OCI-LY7 (cell line): ENCODE measurements at regions not wholly inside any gene's neighbourhood (a gene's known extent, or its start where the extent isn't known, plus 50 kb on each side); places are given as distances from the start of the nearest gene placed in this dataset.

Experiments
- BruUV-seq: library from RNA; stranded (reverse); fragments of 400-500 nt; replicated peaks from 2 replicates; lab custom pipeline; 2021; lab: Mats Ljungman, UMichigan
- CTCF ChIA-PET: fragments of 300-600 bp; sonication (Branson Sonifier 250); formaldehyde crosslinking; loops from one replicate; lab custom pipeline; 2022; ENCODE audit warnings: antibody characterized with exemption; ENCODE audit not compliant: unreplicated experiment; lab: Charles Lee
- POLR2A ChIA-PET: fragments of 300-600 bp; sonication (Branson Sonifier 250); formaldehyde crosslinking; loops from one replicate; lab custom pipeline; 2022; ENCODE audit warnings: antibody characterized with exemption; lab: Charles Lee
- DNase-seq: peaks from one replicate; pipeline ENCODE4 v3.0.0-alpha.2; 2015; ENCODE audit warnings: low spot score
- H2AFZ ChIP-seq: fragments of 200-600 bp; sonication (generic), shearing (Covaris generic); 2 replicates; pipeline ENCODE4 v1.6.1; 2014; ENCODE audit warnings: mild to moderate bottlenecking, antibody characterized with exemption, low read length, moderate library complexity
- H3K27ac ChIP-seq: fragments of 200-600 bp; sonication (generic); 2 replicates; pipeline ENCODE4 v1.5.1; 2014; ENCODE audit warnings: mixed run types, low read depth, mild to moderate bottlenecking, moderate library complexity, low read length, inconsistent platforms; ENCODE audit not compliant: poor library complexity, severe bottlenecking
- H3K36me3 ChIP-seq: fragments of 200-600 bp; sonication (generic); 2 replicates; pipeline ENCODE4 v1.6.1; 2014; ENCODE audit warnings: mild to moderate bottlenecking, antibody characterized with exemption, low read length, moderate library complexity, mixed read lengths; ENCODE audit not compliant: insufficient read depth
- H3K4me1 ChIP-seq: fragments of 200-600 bp; sonication (generic); 2 replicates; pipeline ENCODE4 v1.5.1; 2014; ENCODE audit warnings: mild to moderate bottlenecking, low read length; ENCODE audit not compliant: insufficient read depth, poor library complexity, severe bottlenecking
- H3K4me2 ChIP-seq: fragments of 200-600 bp; sonication (generic); 2 replicates; pipeline ENCODE4 v1.6.1; 2014; ENCODE audit warnings: mild to moderate bottlenecking, low read length
- H3K4me3 ChIP-seq: fragments of 200-600 bp; sonication (generic); 2 replicates; pipeline ENCODE4 v1.5.1; 2014; ENCODE audit warnings: mild to moderate bottlenecking, low read depth, low read length; ENCODE audit not compliant: poor library complexity, severe bottlenecking
- H3K79me2 ChIP-seq: fragments of 200-600 bp; sonication (generic); 2 replicates; pipeline ENCODE4 v1.6.1; 2016; ENCODE audit warnings: low read depth, mild to moderate bottlenecking, low read length, moderate library complexity, mixed read lengths; ENCODE audit not compliant: insufficient read depth
- H3K9me2 ChIP-seq: fragments of 200-600 bp; sonication (generic); 2 replicates; pipeline ENCODE4 v1.6.1; 2016; ENCODE audit warnings: mild to moderate bottlenecking, low read length, mixed read lengths; ENCODE audit not compliant: insufficient read depth
- H3K9me3 ChIP-seq: fragments of 200-600 bp; sonication (generic); 2 replicates; pipeline ENCODE4 v1.6.1; 2014; ENCODE audit warnings: mild to moderate bottlenecking, mixed run types, low read length, mixed read lengths
- H4K20me1 ChIP-seq: fragments of 200-600 bp; sonication (generic); 2 replicates; pipeline ENCODE4 v1.6.1; 2014; ENCODE audit warnings: mild to moderate bottlenecking, antibody characterized with exemption, low read length, moderate library complexity, mixed read lengths; ENCODE audit not compliant: insufficient read depth
- EZH2phosphoT487 ChIP-seq: fragments of 200-600 bp; sonication (generic); IDR thresholded peaks from 2 replicates; pipeline ENCODE4 v1.6.1; 2018; ENCODE audit warnings: low read depth, borderline replicate concordance, mild to moderate bottlenecking, mixed run types, antibody characterized with exemption, low read length, moderate library complexity, mixed read lengths
- intact Hi-C: fragments of 100-400 bp; cut with micrococcal nuclease; formaldehyde crosslinking; loops from one replicate; pipeline ENCODE4 v1.10.0; 2022; ENCODE audit not compliant: unreplicated experiment
- TF ChIP-seq, protein P1 (sequence below): fragments of 200-600 bp; sonication (generic); conservative IDR thresholded peaks from 2 replicates; pipeline ENCODE4 v1.5.1; 2014; ENCODE audit warnings: mild to moderate bottlenecking, antibody characterized with exemption, low read length, moderate library complexity, mixed read lengths

DNA sequence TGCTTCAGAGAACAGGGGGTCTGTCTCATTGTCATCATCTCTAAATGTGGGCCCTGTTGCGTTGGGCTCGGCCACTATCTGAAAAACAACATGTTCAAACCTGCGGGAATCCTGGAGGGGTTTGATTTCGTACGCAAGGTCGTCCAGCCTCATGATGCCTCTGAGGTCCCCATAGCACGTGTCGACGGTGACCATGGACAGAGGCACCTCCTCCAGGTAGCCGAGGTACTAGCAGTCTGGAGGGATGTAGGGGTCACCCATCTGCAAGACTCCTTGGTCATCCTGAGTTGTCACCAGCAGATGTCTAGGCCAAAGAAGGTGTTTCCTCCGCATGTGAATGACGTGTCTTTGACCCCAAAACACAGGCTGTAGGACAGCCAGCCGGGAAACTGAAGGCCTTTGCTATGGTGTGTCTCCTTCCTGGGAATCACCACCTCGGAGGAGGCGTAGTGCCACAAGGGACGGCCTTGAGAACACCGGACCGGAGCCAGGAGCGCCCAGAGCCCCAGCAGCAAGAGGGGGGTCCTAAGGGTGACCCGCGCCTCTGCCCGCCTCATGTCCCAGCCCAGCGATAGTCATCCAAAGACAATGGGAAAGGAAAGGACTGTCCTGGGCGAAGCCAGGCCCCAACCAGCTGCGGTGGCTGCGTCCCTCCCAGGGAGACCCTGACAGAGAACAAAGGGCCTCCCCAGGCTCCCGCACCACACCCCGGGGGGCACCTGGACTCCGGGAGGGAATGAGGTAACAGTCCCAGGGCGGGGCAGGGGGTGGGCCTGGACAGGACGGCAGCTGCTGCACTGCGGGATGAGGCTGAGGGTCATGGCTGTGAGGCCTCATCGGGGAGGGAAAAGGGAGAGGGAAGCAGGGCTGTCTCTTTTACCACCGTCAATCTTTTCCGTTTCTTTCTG lies 445.5 kb downstream of the TMEM121 start:
- Histone ChIP-seq H3K4me2 (no peak overlapping the region), H3K79me2 (no peaks in the 10 kb centered on the region), H4K20me1 (no peaks in the 10 kb centered on the region), H2AFZ (no peak overlapping the region), H3K4me1 (no peaks in the 10 kb centered on the region), H3K36me3 (no peaks in the 10 kb centered on the region), H3K9me3 (no peaks in the 10 kb centered on the region), H3K27ac (no peak overlapping the region), H3K4me3 (no peak overlapping the region), H3K9me2 (no peaks in the 10 kb centered on the region)
- ChIA-PET CTCF (no interaction called here), POLR2A (no interaction called here)
- intact Hi-C loops, result no loop called here
- no peak for DNase-seq
- no TSS peak for BruUV-seq
- TF ChIP-seq, protein P1, sequence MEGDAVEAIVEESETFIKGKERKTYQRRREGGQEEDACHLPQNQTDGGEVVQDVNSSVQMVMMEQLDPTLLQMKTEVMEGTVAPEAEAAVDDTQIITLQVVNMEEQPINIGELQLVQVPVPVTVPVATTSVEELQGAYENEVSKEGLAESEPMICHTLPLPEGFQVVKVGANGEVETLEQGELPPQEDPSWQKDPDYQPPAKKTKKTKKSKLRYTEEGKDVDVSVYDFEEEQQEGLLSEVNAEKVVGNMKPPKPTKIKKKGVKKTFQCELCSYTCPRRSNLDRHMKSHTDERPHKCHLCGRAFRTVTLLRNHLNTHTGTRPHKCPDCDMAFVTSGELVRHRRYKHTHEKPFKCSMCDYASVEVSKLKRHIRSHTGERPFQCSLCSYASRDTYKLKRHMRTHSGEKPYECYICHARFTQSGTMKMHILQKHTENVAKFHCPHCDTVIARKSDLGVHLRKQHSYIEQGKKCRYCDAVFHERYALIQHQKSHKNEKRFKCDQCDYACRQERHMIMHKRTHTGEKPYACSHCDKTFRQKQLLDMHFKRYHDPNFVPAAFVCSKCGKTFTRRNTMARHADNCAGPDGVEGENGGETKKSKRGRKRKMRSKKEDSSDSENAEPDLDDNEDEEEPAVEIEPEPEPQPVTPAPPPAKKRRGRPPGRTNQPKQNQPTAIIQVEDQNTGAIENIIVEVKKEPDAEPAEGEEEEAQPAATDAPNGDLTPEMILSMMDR, result no peak
- no peak for TF ChIP-seq EZH2phosphoT487

DNA sequence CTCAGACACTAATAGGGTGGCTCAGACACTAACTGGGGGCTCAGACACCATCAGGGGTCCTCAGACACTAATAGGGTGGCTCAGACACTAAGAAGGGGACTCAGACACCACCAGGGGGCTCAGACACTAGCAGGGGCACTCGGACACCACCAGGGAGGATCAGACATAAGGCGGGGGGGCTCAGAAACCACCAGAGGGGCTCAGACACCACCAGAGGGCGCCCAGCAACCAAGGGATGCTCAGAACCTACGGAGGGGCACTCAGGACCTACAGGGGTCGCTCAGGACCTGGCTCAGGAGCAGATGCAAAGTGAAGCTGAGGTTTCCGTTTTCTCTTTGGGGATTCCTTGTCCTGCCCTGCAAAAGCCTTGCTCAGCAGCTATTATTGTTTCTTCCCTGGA lies 448.5 kb downstream of the TMEM121 start:
- Histone ChIP-seq H3K4me2 (no peak overlapping the region), H4K20me1 (no peaks in the 10 kb centered on the region), H3K9me2 (no peaks in the 10 kb centered on the region), H3K79me2 (no peaks in the 10 kb centered on the region), H3K27ac (no peak overlapping the region), H3K36me3 (no peaks in the 10 kb centered on the region), H3K9me3 (no peaks in the 10 kb centered on the region), H3K4me1 (no peaks in the 10 kb centered on the region), H2AFZ (no peak overlapping the region), H3K4me3 (no peak overlapping the region)
- intact Hi-C loops, result no loop called here
- CTCF ChIA-PET, result no interaction called here
- POLR2A ChIA-PET, result no interaction called here
- BruUV-seq, result no TSS peak
- TF ChIP-seq, protein P1, result no peak
- TF ChIP-seq EZH2phosphoT487, result no peak
- no peak for DNase-seq
